SK-N-MC (cell line): ENCODE measurements at regions not wholly inside any gene's neighbourhood (a gene's known extent, or its start where the extent isn't known, plus 50 kb on each side); places are given as distances from the start of the nearest gene placed in this dataset.

Source experiments
- DNase-seq: peaks from one replicate; pipeline ENCODE4 v3.0.0-alpha.2; 2011; ENCODE audit warnings: low read depth, low spot score
- H3K27ac ChIP-seq: fragments of 200-600 bp; sonication (generic); 2 replicates; pipeline ENCODE4 v1.5.1; 2016; ENCODE audit warnings: mixed run types
- H3K36me3 ChIP-seq: fragments of 200-600 bp; sonication (generic); 2 replicates; pipeline ENCODE4 v1.6.1; 2017; ENCODE audit warnings: antibody characterized with exemption, low read length, mixed read lengths; ENCODE audit not compliant: insufficient read depth
- H3K4me3 ChIP-seq: fragments of 200-600 bp; sonication (generic); 2 replicates; pipeline ENCODE4 v1.5.1; 2016
- H3K9ac ChIP-seq: fragments of 200-600 bp; sonication (generic); 2 replicates; pipeline ENCODE4 v1.8.0; 2017; ENCODE audit warnings: mixed run types, mixed read lengths; ENCODE audit not compliant: insufficient read length
- H3K9me3 ChIP-seq: fragments of 200-600 bp; sonication (generic); 2 replicates; pipeline ENCODE4 v1.6.1; 2017; ENCODE audit warnings: low read depth, mild to moderate bottlenecking, antibody characterized with exemption, low read length, moderate library complexity, mixed read lengths
- EZH2 ChIP-seq: fragments of 200-600 bp; sonication (generic); IDR thresholded peaks from one replicate; pipeline ENCODE4 v1.6.1; 2017; ENCODE audit warnings: antibody characterized with exemption
- FOXP2 ChIP-seq: optimal IDR thresholded peaks from 2 replicates; pipeline ENCODE3; 2011; ENCODE audit warnings: mild to moderate bottlenecking, moderate library complexity; ENCODE audit not compliant: insufficient read depth; ENCODE audit errors: extremely low read length, control extremely low read depth
- POLR2AphosphoS5 ChIP-seq: IDR thresholded peaks from 2 replicates; pipeline ENCODE4 v1.6.1; 2012; ENCODE audit warnings: mild to moderate bottlenecking, low read depth, low read length, borderline replicate concordance

DNA sequence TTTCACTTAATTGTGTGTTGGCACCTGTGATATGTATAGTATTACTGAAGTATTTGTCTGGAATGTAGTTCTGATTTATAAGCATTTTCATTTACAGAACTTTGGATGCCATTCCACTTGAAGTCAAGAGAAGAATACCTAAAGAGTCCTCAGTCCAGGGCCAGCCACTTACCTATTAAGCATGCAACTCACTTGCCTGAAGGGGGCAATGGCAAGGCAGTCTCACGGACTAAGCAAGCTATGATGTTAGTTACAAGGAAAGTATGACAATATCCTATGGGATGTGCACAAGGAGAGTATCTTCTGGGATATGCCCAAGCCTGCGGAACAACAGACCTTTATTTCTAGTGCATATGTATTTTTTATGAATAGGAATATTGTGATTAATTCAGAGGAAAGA is 369.4 kb upstream of the GCFC2 start:
- no peak for DNase-seq
- H3K27ac ChIP-seq, result no peak overlapping the region
- TF ChIP-seq POLR2AphosphoS5 (no peak), EZH2 (no peak), FOXP2 (no peak)
- no peaks in the 10 kb centered on the region for H3K36me3 ChIP-seq
- no peak overlapping the region for H3K9ac ChIP-seq
- no peak overlapping the region for H3K4me3 ChIP-seq
- H3K9me3 ChIP-seq, result no peaks in the 10 kb centered on the region

DNA sequence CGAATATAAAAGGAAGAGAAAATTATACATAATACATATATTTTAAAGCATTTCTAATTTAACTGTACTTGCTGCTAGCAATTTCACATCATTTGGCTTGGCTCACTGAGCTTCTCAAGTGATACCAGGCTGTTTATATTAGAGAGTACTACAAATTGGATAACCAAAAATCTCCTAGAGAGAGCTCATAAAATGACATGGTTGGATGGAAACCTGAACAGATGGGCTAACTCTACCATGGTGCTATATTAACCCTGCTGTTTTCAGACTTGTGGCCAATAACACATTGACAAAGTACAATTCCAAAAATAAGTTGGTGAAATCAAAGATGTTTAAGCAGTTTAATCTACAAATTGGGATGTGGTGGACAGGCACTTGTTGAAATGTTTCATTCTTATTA is 364.4 kb upstream of the GCFC2 start:
- TF ChIP-seq EZH2 (no peak), FOXP2 (no peak), POLR2AphosphoS5 (no peak)
- DNase-seq, result no peak
- H3K9ac ChIP-seq, result no peak overlapping the region

DNA sequence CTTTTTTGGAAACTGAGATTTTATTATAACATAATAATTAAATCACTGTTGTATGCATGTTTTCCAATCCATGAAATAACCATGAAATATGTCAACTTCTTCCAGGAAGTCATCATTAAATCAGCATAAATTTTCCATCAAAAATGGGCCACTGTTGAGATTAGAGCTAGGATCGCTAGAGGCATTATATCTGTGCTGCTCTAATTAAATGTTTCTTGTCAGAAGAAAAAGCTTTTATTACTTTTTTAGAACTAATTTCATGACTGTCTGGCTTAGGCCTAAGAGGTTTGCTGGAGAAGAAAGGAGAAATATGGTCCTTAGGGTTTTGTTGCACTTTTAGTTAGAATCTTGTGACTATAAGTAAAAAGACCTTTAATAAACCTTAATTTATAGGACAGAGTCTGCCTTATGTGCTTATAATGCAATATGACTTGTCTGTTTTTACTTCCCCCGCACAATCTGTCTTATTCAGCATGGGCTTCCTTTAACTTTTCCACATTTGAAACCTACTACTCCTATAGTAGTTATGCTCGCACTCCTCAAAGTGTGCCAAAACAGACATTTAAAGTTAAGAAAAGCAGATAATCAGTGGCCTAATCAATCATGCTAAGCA is 363.4 kb upstream of the GCFC2 start:
- H3K4me3 ChIP-seq, result no peak overlapping the region
- TF ChIP-seq POLR2AphosphoS5 (no peak), FOXP2 (no peak), EZH2 (no peak)
- DNase-seq, result no peak

More for the DNA sequence above, 364.4 kb upstream of the GCFC2 start:
- Histone ChIP-seq H3K9me3 (0 out of 2 replicates have a peak, but pooled peaks cover 3% of the 10 kb centered on the region), H3K27ac (no peak overlapping the region), H3K4me3 (no peak overlapping the region), H3K36me3 (no peaks in the 10 kb centered on the region)

DNA sequence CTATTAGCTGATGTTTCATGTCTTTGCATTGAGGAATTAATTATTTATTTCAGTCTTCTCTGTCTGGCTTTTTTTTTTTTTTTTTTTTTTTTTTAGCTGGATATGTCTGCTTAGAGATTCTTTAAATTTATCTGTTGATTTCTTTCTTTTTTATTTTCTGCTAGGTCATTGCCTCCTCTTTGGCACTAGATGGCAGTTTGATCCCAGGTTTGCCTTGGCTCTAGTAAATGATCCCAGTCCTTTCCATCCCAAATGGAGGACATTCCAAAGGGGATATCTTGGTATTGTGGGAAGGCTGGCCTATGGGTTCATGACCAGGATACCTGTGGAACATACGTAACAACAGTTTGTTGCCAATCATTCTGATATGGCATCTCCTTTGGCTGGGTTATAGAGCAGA is 339.5 kb upstream of the GCFC2 start:
- Histone ChIP-seq H3K4me3 (no peak overlapping the region), H3K9ac (no peak overlapping the region), H3K27ac (no peak overlapping the region), H3K9me3 (no peaks in the 10 kb centered on the region), H3K36me3 (no peaks in the 10 kb centered on the region)
- no peak for DNase-seq
- TF ChIP-seq EZH2 (no peak), POLR2AphosphoS5 (no peak), FOXP2 (no peak)

More for the DNA sequence above, 363.4 kb upstream of the GCFC2 start:
- Histone ChIP-seq H3K27ac (no peak overlapping the region), H3K9ac (no peak overlapping the region), H3K36me3 (no peaks in the 10 kb centered on the region), H3K9me3 (0 out of 2 replicates have a peak, but pooled peaks cover 3% of the 10 kb centered on the region)

DNA sequence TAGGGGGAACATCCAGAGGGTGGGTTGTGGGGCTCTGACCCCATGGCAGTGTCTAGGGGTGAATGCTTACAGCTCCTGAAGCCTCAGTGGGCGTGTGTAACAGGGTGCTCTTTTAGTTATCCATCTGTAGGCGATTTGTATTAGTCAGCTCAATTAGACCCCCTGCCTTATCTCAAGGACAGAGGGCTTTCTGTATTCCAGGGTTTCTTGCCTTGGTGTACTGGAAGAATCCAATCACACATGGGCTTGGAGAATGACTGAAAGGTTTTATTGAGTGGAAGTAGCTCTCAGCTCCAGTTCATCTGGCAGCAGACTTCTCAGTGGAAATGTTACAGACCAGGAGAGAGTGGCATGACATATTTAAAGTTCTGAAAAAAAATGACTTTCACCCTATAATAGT is 334.0 kb upstream of the GCFC2 start:
- Histone ChIP-seq H3K27ac (no peak overlapping the region), H3K36me3 (no peaks in the 10 kb centered on the region), H3K9ac (no peak overlapping the region), H3K4me3 (no peak overlapping the region), H3K9me3 (no peaks in the 10 kb centered on the region)
- no peak for DNase-seq
- TF ChIP-seq EZH2, result no peak
- TF ChIP-seq POLR2AphosphoS5, result no peak
- no peak for TF ChIP-seq FOXP2

DNA sequence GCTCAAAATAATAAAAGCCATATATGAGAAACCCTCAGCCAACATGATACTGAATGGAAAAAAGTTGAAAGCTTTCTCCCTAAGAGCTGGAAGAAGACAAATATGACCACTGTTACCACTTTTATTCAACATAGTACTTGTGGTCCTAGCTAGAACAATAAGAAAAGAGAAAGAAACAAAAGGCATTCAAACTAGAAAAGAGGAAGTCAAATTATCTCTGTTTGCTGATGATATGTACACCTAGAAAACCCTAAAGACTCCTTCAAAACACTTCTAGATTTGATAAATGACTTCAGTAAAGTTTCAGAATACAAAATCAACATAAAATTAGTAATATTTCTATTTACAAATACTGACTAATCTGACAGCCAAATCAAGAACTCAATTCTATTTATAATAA is 328.8 kb upstream of the GCFC2 start:
- Histone ChIP-seq H3K9ac (no peak overlapping the region), H3K9me3 (no peaks in the 10 kb centered on the region), H3K36me3 (no peaks in the 10 kb centered on the region), H3K4me3 (no peak overlapping the region), H3K27ac (no peak overlapping the region)
- no peak for DNase-seq
- TF ChIP-seq FOXP2, result no peak
- TF ChIP-seq POLR2AphosphoS5, result no peak
- no peak for TF ChIP-seq EZH2

DNA sequence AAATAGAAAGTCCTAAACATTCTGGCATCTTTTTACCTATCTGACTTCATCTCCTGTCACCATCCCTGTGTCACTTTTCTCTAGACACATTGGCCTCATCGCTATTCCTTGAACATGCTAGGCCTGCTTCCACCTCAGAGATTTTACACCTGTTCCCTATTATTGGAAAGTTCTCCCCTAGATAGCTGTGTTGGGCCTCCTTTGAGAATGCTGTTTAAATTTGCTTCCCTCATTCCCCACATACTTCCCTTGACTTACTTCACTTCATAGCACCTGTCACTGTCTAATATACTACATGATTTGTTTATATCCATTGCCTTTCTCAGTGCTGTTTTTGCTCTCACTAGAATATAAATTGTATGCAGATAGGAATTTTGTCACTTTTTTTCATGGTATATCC is 317.0 kb upstream of the GCFC2 start:
- DNase-seq, result no peak
- Histone ChIP-seq H3K9ac (no peak overlapping the region), H3K36me3 (no peaks in the 10 kb centered on the region), H3K4me3 (no peak overlapping the region), H3K9me3 (no peaks in the 10 kb centered on the region; the same call in 1 of the 2 replicates), H3K27ac (no peak overlapping the region)
- TF ChIP-seq POLR2AphosphoS5 (no peak), FOXP2 (no peak), EZH2 (no peak)

DNA sequence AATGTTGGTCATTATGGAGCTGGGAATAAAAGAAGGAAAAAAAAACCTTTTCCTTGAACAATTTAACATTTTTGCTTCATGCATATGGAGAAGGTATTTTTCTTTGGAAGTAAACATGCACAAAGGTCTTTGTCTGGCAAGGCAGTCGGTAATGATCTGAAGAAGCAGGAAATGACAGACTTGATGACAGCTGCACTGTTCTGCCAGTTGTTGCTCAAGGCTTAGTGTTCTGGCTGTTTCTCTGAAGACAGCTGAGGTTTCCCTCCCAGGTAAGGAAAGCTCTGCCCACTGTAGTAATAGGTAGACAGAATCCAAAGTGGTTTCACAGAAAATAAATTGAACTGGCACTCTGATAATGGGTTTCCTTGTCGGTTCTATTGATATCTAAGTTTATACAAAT is 308.4 kb upstream of the GCFC2 start:
- Histone ChIP-seq H3K27ac (no peak overlapping the region), H3K9ac (no peak overlapping the region), H3K36me3 (no peaks in the 10 kb centered on the region), H3K9me3 (no peaks in the 10 kb centered on the region), H3K4me3 (no peak overlapping the region)
- TF ChIP-seq POLR2AphosphoS5, result no peak
- no peak for TF ChIP-seq EZH2
- no peak for TF ChIP-seq FOXP2
- DNase-seq, result no peak

DNA sequence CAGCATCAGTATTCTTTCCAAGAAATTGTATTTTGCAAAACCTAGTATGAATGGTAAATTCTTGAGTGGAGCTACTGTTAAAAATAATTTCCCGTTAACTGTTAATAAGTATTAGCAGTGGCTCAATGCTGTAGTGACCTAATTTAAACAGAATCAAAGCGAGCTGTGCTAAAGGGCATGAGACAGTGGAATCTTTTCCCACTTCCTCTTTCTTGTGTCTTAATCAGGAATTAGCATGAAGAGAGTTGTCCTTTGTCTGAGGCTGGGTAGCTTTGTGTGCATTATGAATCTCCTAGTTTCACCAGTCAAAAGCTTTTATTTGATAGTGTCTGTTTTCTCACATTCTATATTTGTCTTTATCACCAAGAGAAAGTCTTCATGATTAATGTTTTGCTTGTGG is 298.8 kb upstream of the GCFC2 start:
- no peaks in the 10 kb centered on the region for H3K9me3 ChIP-seq
- no peak overlapping the region for H3K4me3 ChIP-seq
- no peak overlapping the region for H3K27ac ChIP-seq
- no peak for TF ChIP-seq POLR2AphosphoS5
- no peak for TF ChIP-seq FOXP2
- TF ChIP-seq EZH2, result no peak
- H3K9ac ChIP-seq, result no peak overlapping the region
- DNase-seq, result no peak
- no peaks in the 10 kb centered on the region for H3K36me3 ChIP-seq
